ENCODE measurements at regions not wholly inside any gene's neighbourhood (a gene's known extent, or its start where the extent isn't known, plus 50 kb on each side); places are given as distances from the start of the nearest gene placed in this dataset.

GRCh38 chr22:23411739-23412138 is 168.4 kb downstream of the IGLL1 start (continued):
- TF ChIP-seq, protein P1, sequence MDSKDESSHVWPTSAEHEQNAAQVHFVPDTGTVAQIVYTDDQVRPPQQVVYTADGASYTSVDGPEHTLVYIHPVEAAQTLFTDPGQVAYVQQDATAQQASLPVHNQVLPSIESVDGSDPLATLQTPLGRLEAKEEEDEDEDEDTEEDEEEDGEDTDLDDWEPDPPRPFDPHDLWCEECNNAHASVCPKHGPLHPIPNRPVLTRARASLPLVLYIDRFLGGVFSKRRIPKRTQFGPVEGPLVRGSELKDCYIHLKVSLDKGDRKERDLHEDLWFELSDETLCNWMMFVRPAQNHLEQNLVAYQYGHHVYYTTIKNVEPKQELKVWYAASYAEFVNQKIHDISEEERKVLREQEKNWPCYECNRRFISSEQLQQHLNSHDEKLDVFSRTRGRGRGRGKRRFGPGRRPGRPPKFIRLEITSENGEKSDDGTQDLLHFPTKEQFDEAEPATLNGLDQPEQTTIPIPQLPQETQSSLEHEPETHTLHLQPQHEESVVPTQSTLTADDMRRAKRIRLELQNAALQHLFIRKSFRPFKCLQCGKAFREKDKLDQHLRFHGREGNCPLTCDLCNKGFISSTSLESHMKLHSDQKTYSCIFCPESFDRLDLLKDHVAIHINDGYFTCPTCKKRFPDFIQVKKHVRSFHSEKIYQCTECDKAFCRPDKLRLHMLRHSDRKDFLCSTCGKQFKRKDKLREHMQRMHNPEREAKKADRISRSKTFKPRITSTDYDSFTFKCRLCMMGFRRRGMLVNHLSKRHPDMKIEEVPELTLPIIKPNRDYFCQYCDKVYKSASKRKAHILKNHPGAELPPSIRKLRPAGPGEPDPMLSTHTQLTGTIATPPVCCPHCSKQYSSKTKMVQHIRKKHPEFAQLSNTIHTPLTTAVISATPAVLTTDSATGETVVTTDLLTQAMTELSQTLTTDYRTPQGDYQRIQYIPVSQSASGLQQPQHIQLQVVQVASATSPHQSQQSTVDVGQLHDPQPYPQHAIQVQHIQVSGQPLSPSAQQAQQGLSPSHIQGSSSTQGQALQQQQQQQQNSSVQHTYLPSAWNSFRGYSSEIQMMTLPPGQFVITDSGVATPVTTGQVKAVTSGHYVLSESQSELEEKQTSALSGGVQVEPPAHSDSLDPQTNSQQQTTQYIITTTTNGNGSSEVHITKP (tag by site-specific recombination; IDR thresholded peaks at IDR 0.05), result no peak

DNA sequence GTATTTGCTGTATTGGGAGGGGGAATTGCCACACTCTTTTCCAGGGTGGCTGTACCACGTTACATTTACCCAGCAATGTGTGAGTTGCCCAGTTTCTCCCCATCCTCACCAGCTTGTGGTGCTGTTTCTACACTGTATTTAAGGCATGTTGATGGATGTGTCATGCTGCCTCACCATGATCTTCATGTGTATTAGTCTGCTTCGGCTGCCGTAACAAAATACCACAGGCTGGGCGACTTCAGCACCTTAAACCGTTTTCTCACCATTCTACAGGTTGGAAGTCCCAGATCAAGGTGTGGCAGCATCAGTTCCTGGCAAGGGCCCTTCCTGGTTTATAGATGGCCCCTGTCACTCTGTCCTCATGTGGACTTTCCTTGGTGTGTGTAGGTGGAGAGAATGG is 169.7 kb downstream of the IGLL1 start:
- Histone ChIP-seq H3K4me3 (ENCODE audit: low read depth, low read length) (no peak overlapping the region), H3K9me3 (ENCODE audit: control insufficient read depth, insufficient read depth, low read depth, low read length) (no peaks in the 10 kb centered on the region), H3K4me1 (ENCODE audit: control insufficient read depth, insufficient read depth, low read length) (no peaks in the 10 kb centered on the region), H3K36me3 (ENCODE audit: control insufficient read depth in 2 of 2, insufficient read depth in 1 of 2, low read length in 2 of 2) (no peaks in the 10 kb centered on the region), H3K27ac (ENCODE audit: extremely low read depth, low read depth, low read length) (no peak overlapping the region)
- CTCF ChIA-PET, result no interaction called here
- POLR2A ChIA-PET, result no interaction called here
- TF ChIP-seq ZNF404 (tag by site-specific recombination; IDR thresholded peaks at IDR 0.05), result no peak
- TF ChIP-seq HOXD13 (CRISPR knock-in tag; IDR thresholded peaks at IDR 0.05; ENCODE audit: borderline replicate concordance), result no peak
- TF ChIP-seq ZNF423 (tag by site-specific recombination; IDR thresholded peaks at IDR 0.05), result no peak
- TF ChIP-seq ZNF202 (tag by site-specific recombination; IDR thresholded peaks at IDR 0.05; ENCODE audit: borderline replicate concordance), result no peak
- no peak for TF ChIP-seq ZNF175 (tag by site-specific recombination; IDR thresholded peaks at IDR 0.05)
- TF ChIP-seq ZNF558 (tag by site-specific recombination; IDR thresholded peaks at IDR 0.05), result no peak
- TF ChIP-seq, protein P1 (tag by site-specific recombination; IDR thresholded peaks at IDR 0.05), result no peak
- no peak for TF ChIP-seq ZNF23 (tag by site-specific recombination; IDR thresholded peaks at IDR 0.05; ENCODE audit: borderline replicate concordance)
- TF ChIP-seq ZNF704 (tag by site-specific recombination; IDR thresholded peaks at IDR 0.05), result no peak
- TF ChIP-seq ZNF530 (tag by site-specific recombination; IDR thresholded peaks at IDR 0.05; ENCODE audit: low read depth), result no peak
- no peak for TF ChIP-seq ZNF660 (tag by site-specific recombination; IDR thresholded peaks at IDR 0.05)
- TF ChIP-seq SP7 (tag by site-specific recombination; IDR thresholded peaks at IDR 0.05), result no peak
- TF ChIP-seq ZNF473 (tag by site-specific recombination; IDR thresholded peaks at IDR 0.05), result no peak
- no peak for TF ChIP-seq ZNF19 (tag by site-specific recombination; IDR thresholded peaks at IDR 0.05; ENCODE audit: low read depth)

DNA sequence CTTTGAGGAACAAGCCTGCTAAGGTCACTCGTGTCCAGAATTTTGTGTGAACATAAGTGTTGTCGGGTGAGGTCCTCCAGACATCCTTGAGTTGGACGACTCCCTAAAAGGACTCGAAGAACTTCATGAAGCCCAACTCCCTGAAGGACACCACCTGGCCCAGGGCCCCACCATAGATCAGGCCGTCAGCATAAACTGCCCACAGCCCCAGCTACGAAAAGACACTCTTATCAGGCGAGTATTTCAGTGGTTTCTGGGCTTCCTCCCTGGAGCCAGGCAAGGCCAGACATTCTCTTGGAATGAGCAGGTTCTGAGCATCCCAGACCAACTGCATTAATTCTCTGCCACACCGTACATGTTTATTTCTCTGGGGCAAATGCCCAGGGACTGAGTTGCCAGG is 170.1 kb downstream of the IGLL1 start:
- Histone ChIP-seq H3K4me3 (ENCODE audit: low read depth, low read length) (no peak overlapping the region), H3K36me3 (ENCODE audit: control insufficient read depth in 2 of 2, insufficient read depth in 1 of 2, low read length in 2 of 2) (no peaks in the 10 kb centered on the region), H3K4me1 (ENCODE audit: control insufficient read depth, insufficient read depth, low read length) (no peaks in the 10 kb centered on the region), H3K9me3 (ENCODE audit: control insufficient read depth, insufficient read depth, low read depth, low read length) (no peaks in the 10 kb centered on the region), H3K27ac (ENCODE audit: extremely low read depth, low read depth, low read length) (no peak overlapping the region)
- POLR2A ChIA-PET, result no interaction called here
- CTCF ChIA-PET, result interaction anchor here (0.9 kb wide), 1 partner anchor 181 kb away, joined by 3 read pairs; no protein-coding TSS in a partner anchor
- TF ChIP-seq GLIS1 (tag by site-specific recombination; IDR thresholded peaks at IDR 0.05), result no peak
- TF ChIP-seq ZNF248 (tag by site-specific recombination; IDR thresholded peaks at IDR 0.05), result no peak
- no peak for TF ChIP-seq ZNF311 (tag by site-specific recombination; IDR thresholded peaks at IDR 0.05; ENCODE audit: borderline replicate concordance)
- TF ChIP-seq ZNF140 (tag by site-specific recombination; IDR thresholded peaks at IDR 0.05), result no peak
- TF ChIP-seq ZNF274 (IDR thresholded peaks at IDR 0.05; ENCODE audit: low read length), result no peak
- TF ChIP-seq ZNF274 (tag by site-specific recombination; IDR thresholded peaks at IDR 0.05; ENCODE audit: borderline replicate concordance), result no peak
- TF ChIP-seq ZNF280C (tag by site-specific recombination; IDR thresholded peaks at IDR 0.05), result no peak

Measured in HEK293 (cell line).